ENCODE measurements at regions not wholly inside any gene's neighbourhood (a gene's known extent, or its start where the extent isn't known, plus 50 kb on each side); places are given as distances from the start of the nearest gene placed in this dataset.

DNA sequence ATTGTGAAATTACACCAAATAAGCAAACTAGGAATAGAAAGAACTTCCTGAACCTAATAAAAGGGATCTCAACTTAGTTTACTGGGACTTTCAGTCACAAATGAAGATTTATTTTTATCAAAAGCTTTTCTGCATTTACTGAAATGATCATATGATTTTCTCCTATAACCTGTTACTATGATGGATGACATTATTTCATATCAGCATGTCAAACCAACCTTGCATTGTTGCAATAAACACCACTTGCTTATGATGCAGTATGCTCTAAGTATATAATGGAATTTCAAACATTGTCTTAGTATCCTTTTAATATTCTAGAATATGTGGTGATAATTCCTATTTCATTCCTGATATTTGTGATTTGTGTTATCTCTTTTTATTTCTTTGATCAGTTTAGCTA, 303.0 kb downstream of the CGGBP1 start:
- TF ChIP-seq ZNF777 (tag by site-specific recombination; IDR thresholded peaks at IDR 0.05; ENCODE audit: borderline replicate concordance) (no peak), ZFP41 (tag by site-specific recombination; IDR thresholded peaks at IDR 0.05; ENCODE audit: borderline replicate concordance) (no peak), ZNF843 (tag by site-specific recombination; IDR thresholded peaks at IDR 0.05) (no peak), ZNF174 (tag by site-specific recombination; IDR thresholded peaks at IDR 0.05) (no peak), YY1 (tag by site-specific recombination; IDR thresholded peaks at IDR 0.05) (no peak), ZSCAN18 (tag by site-specific recombination; IDR thresholded peaks at IDR 0.05) (no peak), KLF16 (tag by site-specific recombination; IDR thresholded peaks at IDR 0.05) (no peak), KLF10 (tag by site-specific recombination; IDR thresholded peaks at IDR 0.05) (no peak), ZEB2 (tag by site-specific recombination; IDR thresholded peaks at IDR 0.05) (no peak), ZNF560 (tag by site-specific recombination; IDR thresholded peaks at IDR 0.05; ENCODE audit: borderline replicate concordance) (no peak)
- TF ChIP-seq, protein P1, sequence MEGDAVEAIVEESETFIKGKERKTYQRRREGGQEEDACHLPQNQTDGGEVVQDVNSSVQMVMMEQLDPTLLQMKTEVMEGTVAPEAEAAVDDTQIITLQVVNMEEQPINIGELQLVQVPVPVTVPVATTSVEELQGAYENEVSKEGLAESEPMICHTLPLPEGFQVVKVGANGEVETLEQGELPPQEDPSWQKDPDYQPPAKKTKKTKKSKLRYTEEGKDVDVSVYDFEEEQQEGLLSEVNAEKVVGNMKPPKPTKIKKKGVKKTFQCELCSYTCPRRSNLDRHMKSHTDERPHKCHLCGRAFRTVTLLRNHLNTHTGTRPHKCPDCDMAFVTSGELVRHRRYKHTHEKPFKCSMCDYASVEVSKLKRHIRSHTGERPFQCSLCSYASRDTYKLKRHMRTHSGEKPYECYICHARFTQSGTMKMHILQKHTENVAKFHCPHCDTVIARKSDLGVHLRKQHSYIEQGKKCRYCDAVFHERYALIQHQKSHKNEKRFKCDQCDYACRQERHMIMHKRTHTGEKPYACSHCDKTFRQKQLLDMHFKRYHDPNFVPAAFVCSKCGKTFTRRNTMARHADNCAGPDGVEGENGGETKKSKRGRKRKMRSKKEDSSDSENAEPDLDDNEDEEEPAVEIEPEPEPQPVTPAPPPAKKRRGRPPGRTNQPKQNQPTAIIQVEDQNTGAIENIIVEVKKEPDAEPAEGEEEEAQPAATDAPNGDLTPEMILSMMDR (tag by site-specific recombination; IDR thresholded peaks at IDR 0.05): no peak
- TF ChIP-seq, protein P2, sequence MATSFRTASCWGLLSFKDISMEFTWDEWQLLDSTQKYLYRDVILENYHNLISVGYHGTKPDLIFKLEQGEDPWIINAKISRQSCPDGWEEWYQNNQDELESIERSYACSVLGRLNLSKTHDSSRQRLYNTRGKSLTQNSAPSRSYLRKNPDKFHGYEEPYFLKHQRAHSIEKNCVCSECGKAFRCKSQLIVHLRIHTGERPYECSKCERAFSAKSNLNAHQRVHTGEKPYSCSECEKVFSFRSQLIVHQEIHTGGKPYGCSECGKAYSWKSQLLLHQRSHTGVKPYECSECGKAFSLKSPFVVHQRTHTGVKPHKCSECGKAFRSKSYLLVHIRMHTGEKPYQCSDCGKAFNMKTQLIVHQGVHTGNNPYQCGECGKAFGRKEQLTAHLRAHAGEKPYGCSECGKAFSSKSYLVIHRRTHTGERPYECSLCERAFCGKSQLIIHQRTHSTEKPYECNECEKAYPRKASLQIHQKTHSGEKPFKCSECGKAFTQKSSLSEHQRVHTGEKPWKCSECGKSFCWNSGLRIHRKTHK (tag by site-specific recombination; IDR thresholded peaks at IDR 0.05): no peak

All from HEK293 (cell line).